H9 (cell line): ENCODE measurements at regions not wholly inside any gene's neighbourhood (a gene's known extent, or its start where the extent isn't known, plus 50 kb on each side); places are given as distances from the start of the nearest gene placed in this dataset.

Experiments
- DNase-seq: peaks from one replicate; pipeline ENCODE4 v3.0.0-alpha.2; 2017
- H2AFZ ChIP-seq: one replicate; pipeline ENCODE4 v1.6.1; 2013; ENCODE audit warnings: mild to moderate bottlenecking, low read length, control low read depth, moderate library complexity
- H2AK5ac ChIP-seq: 2 replicates; pipeline ENCODE4 v1.6.1; 2013; ENCODE audit warnings: low read length, control low read depth, mixed read lengths; ENCODE audit not compliant: insufficient read length
- H2BK120ac ChIP-seq: one replicate; pipeline ENCODE4 v1.6.1; 2013; ENCODE audit warnings: low read depth, mild to moderate bottlenecking, low read length, control low read depth, inconsistent platforms; ENCODE audit not compliant: poor library complexity, severe bottlenecking
- H2BK12ac ChIP-seq: 2 replicates; pipeline ENCODE4 v1.6.1; 2013; ENCODE audit warnings: low read length, control low read depth, mixed read lengths, low read depth; ENCODE audit not compliant: insufficient read length
- H2BK15ac ChIP-seq: 2 replicates; pipeline ENCODE4 v1.6.1; 2013; ENCODE audit warnings: low read depth, low read length, control low read depth
- H2BK20ac ChIP-seq: one replicate; pipeline ENCODE4 v1.6.1; 2013; ENCODE audit warnings: low read depth, mild to moderate bottlenecking, low read length, control low read depth, inconsistent platforms; ENCODE audit not compliant: poor library complexity, severe bottlenecking
- H2BK5ac ChIP-seq: 2 replicates; pipeline ENCODE4 v1.6.1; 2013; ENCODE audit warnings: low read length, control low read depth, mixed read lengths; ENCODE audit not compliant: insufficient read length
- H3K14ac ChIP-seq: 2 replicates; pipeline ENCODE4 v1.6.1; 2013; ENCODE audit warnings: low read length, control low read depth; ENCODE audit not compliant: insufficient read depth
- H3K18ac ChIP-seq: 2 replicates; pipeline ENCODE4 v1.6.1; 2013; ENCODE audit warnings: low read depth, mild to moderate bottlenecking, mixed read lengths, low read length, control low read depth; ENCODE audit not compliant: insufficient read length
- H3K23ac ChIP-seq: 2 replicates; pipeline ENCODE4 v1.6.1; 2013; ENCODE audit warnings: low read length, control low read depth, mixed read lengths, low read depth; ENCODE audit not compliant: insufficient read length
- H3K23me2 ChIP-seq: 2 replicates; pipeline ENCODE4 v1.6.1; 2013; ENCODE audit warnings: low read depth, mild to moderate bottlenecking, mixed read lengths, low read length, control low read depth; ENCODE audit not compliant: insufficient read length, poor library complexity, severe bottlenecking
- H3K27ac ChIP-seq: 2 replicates; pipeline ENCODE4 v1.5.1; 2013; ENCODE audit warnings: low read length, control low read depth, mixed read lengths, low read depth; ENCODE audit not compliant: insufficient read length
- H3K27me3 ChIP-seq: 2 replicates; pipeline ENCODE4 v1.6.1; 2013; ENCODE audit warnings: low read length, control low read depth, inconsistent platforms; ENCODE audit not compliant: insufficient read depth
- H3K4ac ChIP-seq: 2 replicates; pipeline ENCODE4 v1.6.1; 2013; ENCODE audit warnings: low read depth, mild to moderate bottlenecking, control low read depth, inconsistent platforms, low read length, moderate library complexity
- H3K4me1 ChIP-seq: 2 replicates; pipeline ENCODE4 v1.6.1; 2013; ENCODE audit warnings: low read length, control low read depth, inconsistent platforms; ENCODE audit not compliant: insufficient read depth
- H3K4me2 ChIP-seq: 2 replicates; pipeline ENCODE4 v1.6.1; 2013; ENCODE audit warnings: low read length, control low read depth, mixed read lengths; ENCODE audit not compliant: insufficient read length, insufficient read depth
- H3K56ac ChIP-seq: 2 replicates; pipeline ENCODE4 v1.6.1; 2013; ENCODE audit warnings: low read depth, mild to moderate bottlenecking, mixed read lengths, low read length, control low read depth; ENCODE audit not compliant: insufficient read length
- H3K79me1 ChIP-seq: 2 replicates; pipeline ENCODE4 v1.6.1; 2013; ENCODE audit warnings: low read depth, mild to moderate bottlenecking, moderate library complexity, low read length, control low read depth, inconsistent platforms; ENCODE audit not compliant: insufficient read depth, poor library complexity, severe bottlenecking
- H3K79me2 ChIP-seq: 2 replicates; pipeline ENCODE4 v1.6.1; 2013; ENCODE audit warnings: low read length, control low read depth, inconsistent platforms; ENCODE audit not compliant: insufficient read depth
- H3K9ac ChIP-seq: 2 replicates; pipeline ENCODE4 v1.6.1; 2013; ENCODE audit warnings: low read length, control low read depth, mixed read lengths; ENCODE audit not compliant: insufficient read length; ENCODE audit errors: extremely low read depth
- H3K9me3 ChIP-seq: one replicate; pipeline ENCODE4 v1.6.1; 2013; ENCODE audit warnings: low read depth, low read length, inconsistent platforms; ENCODE audit not compliant: control insufficient read depth
- H3T11ph ChIP-seq: one replicate; pipeline ENCODE4 v1.6.1; 2013; ENCODE audit warnings: mild to moderate bottlenecking, low read length, control low read depth, inconsistent platforms
- H4K20me1 ChIP-seq: one replicate; pipeline ENCODE4 v1.6.1; 2013; ENCODE audit not compliant: control insufficient read depth, insufficient read length, insufficient read depth
- H4K5ac ChIP-seq: 2 replicates; pipeline ENCODE4 v1.6.1; 2013; ENCODE audit warnings: low read depth, mild to moderate bottlenecking, mixed read lengths, low read length, control low read depth; ENCODE audit not compliant: insufficient read length
- H4K8ac ChIP-seq: replicated peaks from 2 replicates; pipeline ENCODE4 v1.6.1; 2013; ENCODE audit warnings: low read length, control low read depth, mixed read lengths, low read depth; ENCODE audit not compliant: insufficient read length
- H4K91ac ChIP-seq: 2 replicates; pipeline ENCODE4 v1.6.1; 2013; ENCODE audit warnings: low read depth, mild to moderate bottlenecking, moderate library complexity, mixed read lengths, low read length, control low read depth; ENCODE audit not compliant: insufficient read length
- H3K27ac Mint-ChIP-seq, 3 experiments: 2 replicates in 2 of 3; 3 replicates in 1 of 3; pipeline ENCODE4 v1.8.0; 2020 to 2021; ENCODE audit warnings: mixed read lengths in 3 of 3, mild to moderate bottlenecking in 1 of 3, moderate library complexity in 1 of 3
- H3K27me3 Mint-ChIP-seq: 2 replicates; pipeline ENCODE4 v1.8.0; 2021; ENCODE audit warnings: low read depth, mild to moderate bottlenecking, moderate library complexity, mixed read lengths
- H3K36me3 Mint-ChIP-seq, 3 experiments: 2 replicates in 2 of 3; 3 replicates in 1 of 3; pipeline ENCODE4 v1.8.0; 2020 to 2021; ENCODE audit warnings: low read depth in 3 of 3, mixed read lengths in 3 of 3; ENCODE audit not compliant: insufficient read depth in 1 of 3
- H3K4me1 Mint-ChIP-seq, 2 experiments: 2 replicates each; pipeline ENCODE4 v1.8.0; 2020; ENCODE audit warnings: mixed read lengths in 2 of 2
- H3K4me3 Mint-ChIP-seq, 2 experiments: 2 replicates in 1 of 2; 3 replicates in 1 of 2; pipeline ENCODE4 v1.8.0; 2020 to 2021; ENCODE audit warnings: mild to moderate bottlenecking in 2 of 2, mixed read lengths in 2 of 2, moderate library complexity in 1 of 2
- H3K9me3 Mint-ChIP-seq, 2 experiments: 2 replicates in 1 of 2; 3 replicates in 1 of 2; pipeline ENCODE4 v1.8.0; 2020; ENCODE audit warnings: mild to moderate bottlenecking in 2 of 2, mixed read lengths in 2 of 2, moderate library complexity in 1 of 2
- CTCF ChIP-seq: fragments of 200-600 bp; sonication (generic); conservative IDR thresholded peaks from 3 replicates; pipeline ENCODE4 v1.8.0; 2021; ENCODE audit warnings: antibody characterized with exemption, mild to moderate bottlenecking
- WGBS: extraction: QIAGEN DNeasy Blood & Tissue Kit; methylation state at CpG from one replicate; pipeline ENCODE4 v1.1.7; 2013; ENCODE audit warnings: missing lambda C conversion rate, low lambda C conversion rate, mixed read lengths; ENCODE audit not compliant: insufficient read length; ENCODE audit errors: extremely low coverage; 5-methylcytosine and 5-hydroxymethylcytosine counted together

- Histone ChIP-seq H3K27ac (no peak overlapping the region), H3K4ac (no peak overlapping the region), H2BK15ac (no peak overlapping the region), H3K4me2 (no peak overlapping the region), H4K5ac (no peak overlapping the region), H3K79me2 (no peaks in the 10 kb centered on the region), H2BK120ac (no peak overlapping the region), H4K91ac (no peak overlapping the region), H2BK12ac (no peak overlapping the region), H3K14ac (no peak overlapping the region), H4K8ac (no peak overlapping the region), H3K9me3 (no peaks in the 10 kb centered on the region), H3T11ph (no peak overlapping the region), H3K9ac (no peak overlapping the region), H2AFZ (no peak overlapping the region), H3K23ac (no peak overlapping the region), H3K79me1 (no peaks in the 10 kb centered on the region), H2AK5ac (no peak overlapping the region), H3K18ac (no peak overlapping the region), H3K56ac (no peak overlapping the region), H3K23me2 (no peaks in the 10 kb centered on the region), H4K20me1 (no peaks in the 10 kb centered on the region), H3K4me1 (peaks cover 8% of the 10 kb centered on the region; the same call in 1 of the 2 replicates), H2BK5ac (no peak overlapping the region), H3K27me3 (no peaks in the 10 kb centered on the region), H2BK20ac (no peak overlapping the region)
- Mint-ChIP-seq H3K4me3 (no peak overlapping the region), H3K4me1 (peaks cover 71 to 76% of the 10 kb centered on the region in 2 experiments), H3K9me3 (peaks cover 9 to 13% of the 10 kb centered on the region in 2 experiments), H3K27me3 (no peaks in the 10 kb centered on the region; the same call in 1 of the 2 replicates), H3K36me3 (peaks cover 12 to 21% (median 18%) of the 10 kb centered on the region in 3 experiments), H3K27ac (peak overlapping the region in 2 of 3 experiments; percentile 97 to 99; a peak in 3 of 7 replicates)
- TF ChIP-seq CTCF: peak; percentile 74
- no peak for DNase-seq
- WGBS: no CpG with 5 or more reads among the region's 2 CpGs
Observed at GRCh38 chr7:49243521-49243920, 319.2 kb downstream of the CDC14C start.
